DOHH2 (cell line): ENCODE measurements at regions not wholly inside any gene's neighbourhood (a gene's known extent, or its start where the extent isn't known, plus 50 kb on each side); places are given as distances from the start of the nearest gene placed in this dataset.

Experiments
- EZH2phosphoT487 ChIP-seq: fragments of 200-600 bp; sonication (generic); IDR thresholded peaks from 2 replicates; pipeline ENCODE4 v1.6.1; 2017; ENCODE audit warnings: borderline replicate concordance, mild to moderate bottlenecking, antibody characterized with exemption, low read length, moderate library complexity, mixed read lengths
- TF ChIP-seq, protein P1 (sequence below): fragments of 200-600 bp; sonication (generic); IDR thresholded peaks from one replicate; pipeline ENCODE4 v1.5.1; 2014; ENCODE audit warnings: antibody characterized with exemption, mild to moderate bottlenecking, low read depth, low read length; ENCODE audit not compliant: poor library complexity, severe bottlenecking

DNA sequence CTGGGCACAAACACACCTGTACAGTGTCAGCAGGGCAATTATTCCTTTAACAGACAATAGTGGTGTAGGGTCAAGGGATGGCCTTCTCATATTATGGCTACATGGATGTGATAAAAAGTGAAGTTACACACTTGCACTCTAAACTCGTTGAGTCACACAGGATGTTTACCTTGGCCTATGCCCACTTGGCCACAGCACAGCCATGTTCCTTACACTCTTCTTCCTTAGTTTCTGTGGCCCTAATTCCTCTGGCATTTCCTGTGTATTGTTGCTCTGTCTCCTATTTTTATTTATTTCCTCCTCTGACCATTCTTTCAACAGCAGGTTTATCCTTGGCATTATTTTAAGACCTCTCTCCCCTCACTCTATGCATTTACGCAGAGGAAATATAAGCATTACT lies 86.8 kb upstream of the NPFFR2 start:
- TF ChIP-seq, protein P1, sequence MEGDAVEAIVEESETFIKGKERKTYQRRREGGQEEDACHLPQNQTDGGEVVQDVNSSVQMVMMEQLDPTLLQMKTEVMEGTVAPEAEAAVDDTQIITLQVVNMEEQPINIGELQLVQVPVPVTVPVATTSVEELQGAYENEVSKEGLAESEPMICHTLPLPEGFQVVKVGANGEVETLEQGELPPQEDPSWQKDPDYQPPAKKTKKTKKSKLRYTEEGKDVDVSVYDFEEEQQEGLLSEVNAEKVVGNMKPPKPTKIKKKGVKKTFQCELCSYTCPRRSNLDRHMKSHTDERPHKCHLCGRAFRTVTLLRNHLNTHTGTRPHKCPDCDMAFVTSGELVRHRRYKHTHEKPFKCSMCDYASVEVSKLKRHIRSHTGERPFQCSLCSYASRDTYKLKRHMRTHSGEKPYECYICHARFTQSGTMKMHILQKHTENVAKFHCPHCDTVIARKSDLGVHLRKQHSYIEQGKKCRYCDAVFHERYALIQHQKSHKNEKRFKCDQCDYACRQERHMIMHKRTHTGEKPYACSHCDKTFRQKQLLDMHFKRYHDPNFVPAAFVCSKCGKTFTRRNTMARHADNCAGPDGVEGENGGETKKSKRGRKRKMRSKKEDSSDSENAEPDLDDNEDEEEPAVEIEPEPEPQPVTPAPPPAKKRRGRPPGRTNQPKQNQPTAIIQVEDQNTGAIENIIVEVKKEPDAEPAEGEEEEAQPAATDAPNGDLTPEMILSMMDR = no peak
- no peak for TF ChIP-seq EZH2phosphoT487
